Activated CD4-positive, alpha-beta T cell treated with anti-CD3 and anti-CD28 coated beads, Interleukin-2, amount 50 U/mL, for 48 hours (primary cell): ENCODE measurements at regions not wholly inside any gene's neighbourhood (a gene's known extent, or its start where the extent isn't known, plus 50 kb on each side); places are given as distances from the start of the nearest gene placed in this dataset.

Source experiments
- DNase-seq, 2 experiments: peaks; one replicate each; pipeline ENCODE4 v3.0.0-alpha.2; 2020

DNA sequence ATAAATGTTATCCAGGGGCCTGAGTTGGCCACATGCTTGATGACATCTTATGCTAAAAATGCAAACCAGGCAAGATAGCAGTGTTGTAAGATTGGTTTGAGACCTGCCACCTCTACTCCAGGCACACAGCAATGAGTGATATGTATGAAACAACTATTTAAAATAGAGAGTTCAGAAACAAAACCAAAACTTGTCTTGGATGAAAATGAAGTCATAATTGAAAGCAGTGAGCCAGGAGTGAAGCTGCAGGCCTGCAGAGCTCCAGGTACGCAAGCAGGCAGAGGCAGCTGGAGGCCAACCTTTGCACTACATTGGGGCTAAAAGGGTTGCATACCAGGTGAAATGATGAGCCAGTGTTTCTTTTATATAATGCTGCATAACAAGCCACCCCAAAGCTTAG lies 89.2 kb upstream of the SPATS2L start:
- no peak for DNase-seq

DNA sequence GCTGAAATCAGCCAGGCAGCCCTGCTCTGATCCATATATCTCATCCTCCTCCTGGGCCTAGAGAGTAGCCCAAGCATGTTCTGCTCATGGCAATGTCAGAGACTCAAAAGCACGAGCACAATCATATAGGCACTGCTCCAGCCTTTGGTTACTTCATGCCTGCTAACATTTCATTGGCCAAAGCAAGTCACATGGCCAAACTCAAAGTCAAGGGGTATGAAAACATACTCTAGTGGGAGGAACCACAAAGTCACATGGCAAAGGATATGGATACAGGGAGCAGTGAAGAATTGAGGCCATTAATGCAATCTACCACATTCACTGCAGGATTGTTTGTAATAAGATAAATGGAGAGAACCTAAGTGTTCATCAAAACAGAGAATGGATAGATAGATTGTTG lies 87.8 kb upstream of the SPATS2L start:
- DNase-seq = no peak

DNA sequence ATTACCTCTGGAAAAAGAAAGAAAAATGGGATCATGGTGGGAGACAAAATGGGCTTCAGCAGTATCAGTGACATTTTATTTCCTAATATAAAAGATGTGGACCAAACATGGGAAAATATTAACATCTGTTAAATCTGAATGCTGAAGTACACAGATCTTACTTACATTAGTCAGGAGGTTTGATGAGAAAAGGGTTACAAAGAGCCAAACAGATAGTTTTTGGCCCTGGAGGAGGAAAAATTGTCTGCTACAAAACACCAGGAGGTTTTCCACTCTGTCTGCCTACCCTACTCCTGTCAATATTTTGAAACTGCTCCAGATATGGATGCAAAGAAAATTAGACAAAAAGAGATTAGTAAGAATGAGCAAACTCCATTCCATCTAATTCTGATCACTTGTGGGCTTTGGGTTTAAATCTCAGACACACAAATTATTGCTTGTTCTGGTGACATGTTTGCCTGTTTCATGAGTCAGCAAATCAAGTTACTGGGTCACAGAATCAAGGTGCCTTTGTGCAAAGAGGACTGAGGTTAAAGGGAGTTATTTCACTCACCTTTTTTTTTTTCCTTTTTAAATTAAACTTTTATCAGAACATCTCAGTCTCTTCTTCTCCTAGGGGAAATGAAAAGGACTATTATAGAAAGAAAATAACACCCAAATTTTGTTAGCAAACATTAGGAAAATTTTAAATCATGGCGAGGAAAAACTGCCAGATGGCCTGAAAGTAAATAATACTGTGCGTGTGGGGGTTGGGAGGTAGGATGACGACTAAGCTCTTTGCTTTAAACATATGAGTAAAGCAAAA lies 87.0 kb upstream of the SPATS2L start:
- no peak for DNase-seq

DNA sequence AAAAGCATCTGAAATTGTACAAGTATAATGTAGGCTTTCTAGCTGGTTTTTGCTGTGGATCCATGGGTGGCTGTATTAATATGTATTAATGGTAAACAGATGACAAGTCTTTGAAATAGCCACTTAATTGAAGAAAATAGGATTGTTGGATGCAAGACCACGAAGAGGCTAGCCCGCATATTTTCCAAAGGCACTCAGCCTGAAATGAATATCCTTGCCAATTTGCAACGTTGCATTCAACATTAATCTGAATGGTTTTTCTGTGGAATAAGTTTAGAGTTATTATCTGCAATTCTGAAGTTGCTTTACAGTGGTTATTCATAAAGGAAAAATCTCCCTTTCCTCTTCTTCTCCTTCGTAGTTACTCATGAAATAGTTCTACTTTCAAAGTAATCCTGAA lies 86.2 kb upstream of the SPATS2L start:
- DNase-seq = no peak

DNA sequence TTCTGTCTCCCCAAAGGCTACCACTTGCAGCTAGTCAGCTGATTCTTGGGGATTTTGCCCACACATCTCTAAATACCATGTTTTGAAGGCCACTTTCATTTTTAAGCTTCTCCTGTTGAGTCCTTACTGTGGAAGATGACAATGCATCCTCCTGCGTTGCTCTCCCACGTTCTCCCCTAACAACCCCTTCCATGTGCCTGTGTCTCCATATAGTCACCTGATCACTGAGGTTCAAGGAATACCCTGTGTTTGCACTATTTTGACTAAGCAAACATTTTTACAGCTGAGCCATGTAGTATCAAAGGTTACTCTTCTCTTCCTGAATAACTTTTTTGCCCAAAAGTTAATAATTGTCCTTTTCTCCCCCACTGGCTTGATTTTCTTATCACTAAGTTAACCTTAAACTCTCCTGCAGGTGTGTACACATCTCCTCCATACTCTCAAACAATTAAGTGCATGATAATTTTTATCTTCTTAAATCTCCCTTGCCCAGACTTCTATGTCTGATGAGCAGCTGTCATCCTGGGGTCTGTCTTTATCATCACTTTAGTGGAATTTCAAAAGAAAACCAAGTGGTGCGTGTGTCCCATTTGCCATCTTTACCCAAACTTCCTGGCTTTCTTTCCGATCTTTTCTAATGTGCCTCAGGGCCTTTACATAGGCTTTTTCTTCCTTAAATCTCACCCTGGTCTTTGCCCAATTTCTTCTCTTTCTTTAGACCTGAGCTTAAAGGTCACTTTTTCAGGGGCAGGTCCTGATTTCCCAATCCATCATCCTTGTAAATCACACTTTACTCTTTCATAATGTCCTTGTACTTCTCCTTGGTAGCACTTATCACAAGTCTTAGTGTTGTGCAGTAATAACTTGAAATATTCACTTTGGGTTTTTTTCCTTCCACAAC lies 85.2 kb upstream of the SPATS2L start:
- DNase-seq = no peak

DNA sequence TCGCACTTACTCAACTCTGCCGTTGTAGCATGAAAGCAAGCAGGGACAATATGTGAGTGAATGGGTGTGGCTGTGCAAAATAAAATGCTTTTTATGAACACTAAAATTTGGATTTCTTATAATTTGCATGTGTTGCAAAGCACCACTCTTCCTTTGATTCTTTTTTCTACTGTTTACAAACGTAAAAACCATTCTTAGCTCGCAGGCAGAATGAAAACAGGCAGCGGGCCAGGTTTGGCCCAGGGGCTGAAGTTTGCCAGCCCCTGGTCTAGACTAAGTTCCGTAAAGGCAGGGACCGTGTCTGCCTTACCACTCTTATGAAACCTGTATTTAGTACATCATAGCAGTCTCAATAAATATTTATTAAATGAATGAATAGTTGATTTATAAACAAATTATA lies 83.7 kb upstream of the SPATS2L start:
- no peak for DNase-seq

DNA sequence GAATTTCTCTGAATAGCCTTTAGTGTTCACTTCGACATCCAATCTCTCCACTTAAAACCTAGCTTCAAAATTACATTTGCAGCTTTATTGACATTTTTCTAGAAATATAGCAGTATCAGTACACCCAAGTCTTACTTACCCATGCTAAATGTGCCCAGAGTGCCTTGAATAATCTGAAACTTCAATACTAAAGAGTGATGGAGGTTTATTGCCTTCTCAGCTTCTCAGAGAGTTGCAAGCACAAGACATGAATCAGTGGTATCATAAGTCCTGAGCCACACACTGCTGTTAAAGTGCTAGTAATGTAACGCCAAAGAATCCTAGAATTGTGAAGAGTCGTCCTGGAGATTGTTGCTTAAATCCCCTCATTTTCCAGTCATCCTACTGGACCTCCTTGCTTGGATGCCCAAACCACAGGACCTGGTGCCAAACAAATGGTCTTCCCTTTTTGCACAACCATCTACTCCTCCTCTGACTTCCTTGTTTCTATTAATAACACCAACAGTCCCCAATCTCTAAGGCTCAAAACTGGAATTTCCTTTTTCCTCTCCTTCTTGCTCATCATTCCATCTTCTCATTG lies 83.2 kb upstream of the SPATS2L start:
- no peak for DNase-seq

DNA sequence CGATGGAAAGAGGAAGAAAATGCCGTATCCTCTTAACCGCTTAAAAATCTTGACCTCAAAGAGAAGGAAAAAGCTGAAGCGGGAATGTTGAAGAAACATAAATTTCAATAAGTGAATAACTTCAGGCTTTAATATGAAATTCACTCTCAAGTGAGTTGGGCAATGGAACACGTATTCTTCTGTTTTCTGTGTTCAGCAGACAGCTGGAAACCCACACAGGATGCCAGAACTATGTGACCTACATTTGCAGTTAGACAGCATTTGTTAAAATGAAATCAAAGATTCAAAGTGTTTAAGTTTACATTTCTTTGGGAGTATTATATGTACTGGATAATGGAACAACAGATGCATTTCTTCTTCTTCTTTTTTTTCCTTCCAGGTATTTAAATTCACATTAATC lies 80.5 kb upstream of the SPATS2L start:
- DNase-seq = no peak

DNA sequence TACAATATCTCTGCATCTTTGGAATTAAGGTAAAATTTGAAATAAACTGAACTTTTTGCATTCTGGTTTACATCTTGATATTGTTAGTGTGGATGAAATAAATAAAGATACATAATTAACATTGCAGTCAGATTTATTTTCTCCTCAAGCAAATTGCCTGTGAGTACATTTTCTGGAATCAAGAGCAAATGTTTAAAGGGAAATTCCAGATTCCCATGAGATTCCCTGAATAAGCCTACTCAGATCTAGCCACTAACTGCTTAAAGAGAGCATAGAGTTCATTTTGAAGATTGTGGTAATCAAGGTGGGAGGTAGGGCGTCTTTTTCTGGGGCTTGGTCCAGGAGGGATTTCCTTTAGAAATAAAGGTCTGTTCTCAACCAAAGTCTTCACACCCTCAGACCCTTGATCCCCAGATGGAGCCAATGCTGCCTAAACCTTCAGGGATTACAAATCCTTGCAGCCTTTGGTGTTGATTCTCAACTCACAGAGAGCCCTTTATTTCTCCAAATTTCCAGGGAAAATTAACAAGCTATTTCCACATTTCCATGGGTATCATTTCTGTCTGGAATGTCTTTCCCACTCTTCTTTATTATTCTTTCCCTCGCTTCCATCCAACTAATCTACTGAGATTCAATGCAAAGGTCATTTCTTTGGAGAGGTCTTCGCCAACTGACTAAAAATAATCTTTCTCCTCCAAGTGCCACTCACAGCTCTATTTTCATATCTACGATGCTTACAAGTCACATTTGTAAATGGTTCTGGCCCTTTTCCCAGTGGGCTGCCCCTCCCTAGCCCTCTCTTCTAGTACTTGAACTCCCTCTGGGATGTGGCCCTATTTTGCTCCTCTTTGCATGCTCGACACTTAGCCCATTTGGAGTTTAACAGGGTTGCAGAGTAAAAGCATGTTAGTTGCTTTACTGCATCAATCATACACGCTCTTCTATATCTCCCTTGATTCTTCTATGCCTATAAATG lies 79.8 kb upstream of the SPATS2L start:
- no peak for DNase-seq

DNA sequence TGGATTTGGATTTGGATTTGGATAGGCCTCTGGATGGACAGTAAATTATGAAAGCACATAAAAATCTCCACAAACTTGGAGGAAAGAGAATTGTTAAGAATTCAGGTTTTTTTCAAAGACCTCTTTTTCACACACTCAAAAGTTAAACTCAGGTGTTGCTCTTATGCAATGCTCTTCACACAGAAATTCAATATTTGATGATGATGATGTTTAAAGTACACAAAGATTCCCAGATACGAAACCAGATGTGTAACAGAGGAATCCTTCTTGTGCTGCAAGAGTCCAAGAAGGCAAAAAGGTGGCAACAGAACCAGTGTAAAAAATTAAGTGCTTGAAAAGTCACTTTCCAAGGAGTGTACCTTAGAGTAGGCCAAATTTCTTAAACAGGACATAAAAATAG lies 75.8 kb upstream of the SPATS2L start:
- no peak for DNase-seq

DNA sequence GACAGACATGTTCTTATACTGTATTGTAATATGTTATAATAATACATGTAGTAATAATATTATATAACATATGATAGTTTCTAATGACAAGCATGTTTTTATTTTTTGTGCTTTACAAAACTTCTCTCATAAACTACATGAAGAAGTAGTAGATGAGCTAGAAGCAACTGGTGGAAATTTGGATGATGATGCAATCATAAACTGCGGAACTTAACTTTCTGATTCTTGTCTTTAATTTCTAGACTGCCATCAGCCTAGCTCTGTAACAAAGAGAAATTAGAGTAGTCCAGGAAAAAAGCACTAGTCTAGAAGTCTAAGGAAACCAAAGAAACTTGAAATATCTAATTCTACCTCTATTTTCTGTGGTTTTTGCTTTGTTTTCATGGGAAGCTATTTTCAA lies 71.0 kb upstream of the SPATS2L start:
- DNase-seq = no peak

DNA sequence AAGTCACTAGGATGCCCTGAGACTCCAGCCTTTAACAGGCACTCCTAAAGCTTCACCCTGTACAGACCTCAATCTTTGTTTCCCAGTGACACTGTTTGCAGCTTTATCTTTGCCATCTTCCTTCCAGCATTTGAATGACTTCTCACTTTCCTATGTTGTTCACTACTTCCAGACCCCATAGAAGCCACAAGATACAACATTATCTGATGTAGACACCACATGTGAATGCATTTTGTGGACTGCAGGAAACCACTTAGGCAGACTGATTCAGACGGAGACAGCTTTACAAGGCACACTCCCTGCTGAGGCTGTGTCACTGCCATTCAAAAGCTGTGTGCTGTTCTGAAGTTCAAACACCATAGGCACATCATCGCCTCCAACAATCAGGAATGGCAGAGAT lies 67.3 kb upstream of the SPATS2L start:
- DNase-seq = peak in 1 of 2 experiments; percentile 5

DNA sequence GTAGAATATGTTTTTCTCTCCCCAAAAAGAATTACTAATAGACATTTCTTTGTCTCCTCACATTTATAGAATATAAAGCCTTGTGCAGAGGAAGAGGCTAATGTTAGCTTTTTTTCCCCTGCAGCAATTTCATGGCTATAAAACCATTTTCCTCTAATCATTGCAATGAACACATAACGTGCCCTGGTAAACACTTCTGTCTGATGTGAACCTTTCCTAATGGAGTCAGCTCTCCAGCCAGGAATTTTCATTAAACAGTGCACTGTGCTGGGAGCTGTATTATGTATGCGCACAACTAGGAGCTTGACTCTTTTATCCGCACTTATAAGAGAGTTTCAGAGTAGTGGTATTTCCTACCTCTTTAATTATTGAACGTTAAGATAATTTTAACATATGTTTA lies 63.9 kb upstream of the SPATS2L start:
- DNase-seq = no peak

DNA sequence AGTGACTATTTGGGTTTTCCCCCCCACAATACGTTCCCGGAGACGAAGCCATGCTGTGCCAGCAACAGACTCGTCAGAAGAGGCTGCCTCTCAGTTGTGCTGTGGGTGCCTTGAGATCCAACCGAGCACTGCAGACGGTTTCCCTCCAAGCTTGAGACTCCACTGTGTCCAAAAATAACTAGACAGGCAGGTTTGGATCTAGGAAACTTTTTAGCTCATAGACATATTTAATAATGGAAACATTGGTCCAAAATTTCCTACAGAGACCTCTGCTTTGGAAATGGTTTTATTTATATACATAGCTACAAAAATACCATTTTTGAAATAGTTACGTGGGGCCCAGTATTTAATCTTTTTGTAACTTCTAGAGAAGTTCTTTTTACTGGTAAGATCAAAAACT lies 63.1 kb upstream of the SPATS2L start:
- no peak for DNase-seq

DNA sequence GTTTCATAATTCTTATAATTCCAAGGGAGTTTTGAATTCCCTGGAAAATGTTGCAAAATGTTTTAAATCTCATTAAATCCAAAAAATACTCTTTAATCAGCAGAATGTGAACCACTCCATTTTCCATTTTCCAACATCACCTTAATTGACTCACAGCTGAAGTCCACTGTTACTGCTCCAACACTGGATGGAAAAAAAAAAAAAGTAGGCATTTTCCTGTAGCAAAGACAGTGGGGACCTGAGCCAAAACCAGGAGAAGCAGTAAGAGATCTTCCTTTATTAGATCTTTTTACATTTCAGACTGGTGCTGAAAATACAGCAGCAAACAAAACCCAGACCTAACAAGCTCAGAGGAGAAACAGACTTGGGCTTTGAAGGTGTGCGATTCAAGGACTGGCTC lies 62.4 kb upstream of the SPATS2L start:
- no peak for DNase-seq

DNA sequence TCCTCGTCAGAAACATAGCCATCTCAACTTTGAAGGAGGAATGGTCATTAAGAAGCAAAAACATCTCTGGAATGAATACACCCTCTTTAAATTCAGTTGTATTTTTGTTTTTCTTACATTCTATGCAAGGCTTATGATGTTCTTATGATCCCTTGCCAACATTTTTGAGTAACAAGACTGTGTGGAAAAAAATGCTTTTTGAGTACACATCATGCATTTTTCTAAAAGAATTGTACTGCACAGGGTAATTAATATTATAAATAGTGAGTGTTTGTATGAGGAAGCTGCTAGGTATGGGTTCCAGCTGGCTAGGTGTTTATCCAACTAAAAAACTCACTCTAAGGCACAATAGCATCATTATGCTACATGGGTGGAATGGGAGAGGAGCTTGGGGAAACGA lies 59.0 kb upstream of the SPATS2L start:
- no peak for DNase-seq

DNA sequence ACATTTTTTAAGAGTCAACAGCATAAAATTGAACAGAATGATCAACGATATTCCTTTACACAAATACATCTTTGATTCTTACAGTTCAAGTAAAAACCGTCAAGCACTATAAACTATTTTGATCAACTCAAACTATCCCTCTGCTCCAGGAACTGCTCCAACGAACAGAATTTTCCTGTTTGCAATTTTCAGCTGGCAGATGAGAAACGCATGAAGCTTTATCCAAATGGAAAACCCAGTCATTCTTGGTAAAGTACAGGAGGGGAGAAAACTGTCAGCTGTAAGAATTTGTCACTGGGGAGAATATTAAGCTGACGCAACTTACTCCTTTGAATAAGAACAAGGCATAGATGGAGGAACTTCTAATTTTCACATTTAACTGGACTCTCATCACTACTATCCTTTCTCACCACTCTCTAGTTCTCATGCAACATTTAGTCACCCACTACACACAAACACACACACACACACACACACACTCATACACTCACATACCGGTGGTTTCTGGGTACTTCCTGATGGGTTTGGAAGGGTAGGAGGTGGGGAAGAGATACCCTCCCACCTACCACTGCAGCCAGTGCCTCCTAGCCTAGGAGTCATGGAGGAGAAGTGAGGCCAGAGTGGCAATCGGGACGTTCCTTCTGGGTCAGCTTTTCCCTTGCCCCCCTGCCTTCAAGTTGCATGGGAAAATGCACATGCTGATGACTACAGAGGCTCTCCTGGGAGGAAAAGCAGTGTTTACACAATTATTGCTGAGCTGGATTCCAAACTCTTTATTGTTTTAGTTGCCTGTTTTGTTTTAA lies 54.0 kb upstream of the SPATS2L start:
- DNase-seq = no peak

DNA sequence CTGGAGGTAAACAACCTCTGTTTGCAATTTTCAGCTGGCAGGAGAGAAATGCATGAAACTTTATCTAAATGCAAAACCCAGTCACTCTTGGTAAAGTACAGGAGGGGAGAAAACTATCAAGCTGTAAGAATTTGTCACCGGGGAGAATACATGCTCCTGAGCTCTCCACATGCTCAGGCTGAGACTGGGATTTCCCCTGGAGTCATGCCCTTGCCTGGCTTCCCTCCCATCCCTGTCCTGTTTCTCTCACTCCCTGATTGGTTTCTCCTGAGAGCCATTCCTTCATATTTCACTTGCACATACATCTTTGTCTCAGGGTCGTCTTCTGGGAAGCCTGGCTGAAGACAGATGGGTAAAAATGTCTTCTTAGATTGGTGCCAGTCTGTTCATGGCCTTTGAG lies 52.9 kb upstream of the SPATS2L start:
- DNase-seq = no peak

DNA sequence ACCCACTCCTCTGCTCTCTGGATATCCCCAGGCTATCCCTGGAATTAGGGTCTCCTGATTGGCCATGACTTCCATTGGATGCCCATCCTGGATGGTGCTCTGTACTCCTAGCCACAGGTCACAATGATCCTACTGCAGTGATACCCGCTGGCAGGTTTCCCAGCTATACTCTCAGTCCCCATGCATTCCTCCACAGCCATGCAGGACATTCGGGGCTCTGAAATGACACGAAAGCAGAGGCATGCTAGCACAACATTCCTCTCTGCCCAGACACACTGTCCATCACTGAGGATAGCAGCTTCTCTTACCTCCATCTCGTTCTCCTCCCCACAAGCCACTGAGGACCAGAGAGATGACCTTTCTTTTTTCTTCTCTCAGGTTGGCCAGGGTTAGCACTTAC lies 51.7 kb upstream of the SPATS2L start:
- no peak for DNase-seq

DNA sequence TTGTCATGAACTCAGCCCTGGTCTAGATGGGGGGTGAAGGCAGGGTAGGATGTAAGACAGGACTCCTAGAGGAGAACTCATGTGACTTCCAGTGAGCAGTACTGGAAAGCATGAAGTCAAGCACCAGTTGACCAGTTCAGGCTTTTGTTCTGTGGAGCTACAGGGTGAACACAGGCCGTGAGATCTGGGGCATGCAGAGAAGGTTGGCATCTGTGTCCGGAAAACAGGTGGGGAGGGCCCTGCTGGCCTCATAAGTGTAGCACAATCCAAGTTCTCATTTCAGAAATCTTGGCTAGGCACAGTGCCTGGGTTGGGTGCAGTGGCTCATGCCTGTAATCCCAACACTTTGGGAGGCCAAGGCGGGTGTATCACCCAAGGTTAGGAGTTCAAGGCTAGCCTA lies 50.9 kb upstream of the SPATS2L start:
- DNase-seq = no peak
